ENCODE measurements at regions not wholly inside any gene's neighbourhood (a gene's known extent, or its start where the extent isn't known, plus 50 kb on each side); places are given as distances from the start of the nearest gene placed in this dataset.

- POLR2A ChIA-PET: no interaction called here
- Histone ChIP-seq H3K9ac (ENCODE audit: insufficient read depth, low read depth, low read length) (no peak overlapping the region), H4K20me1 (ENCODE audit: insufficient read depth, low read length) (no peaks in the 10 kb centered on the region), H3K9me3 (ENCODE audit: low read length) (no peaks in the 10 kb centered on the region), H3K79me2 (ENCODE audit: insufficient read depth, low read length) (no peaks in the 10 kb centered on the region), H2AFZ (ENCODE audit: low read length) (no peak overlapping the region), H3K27me3 (ENCODE audit: control insufficient read depth in 1 of 2, insufficient read depth in 2 of 2, low read length in 2 of 2) (no peaks in the 10 kb centered on the region), H3K4me2 (ENCODE audit: low read depth, low read length) (no peak overlapping the region), H3K4me1 (ENCODE audit: insufficient read depth, low read length) (no peaks in the 10 kb centered on the region), H3K36me3 (replicated peaks in 1 of 2; ENCODE audit: control insufficient read depth in 1 of 2, insufficient read depth in 2 of 2, low read length in 2 of 2) (no peaks in the 10 kb centered on the region), H3K27ac (ENCODE audit: extremely low read length, insufficient read depth, low read length) (no peak overlapping the region), H3K4me3 (replicated peaks in 1 of 3; ENCODE audit: insufficient read depth in 1 of 3, low read depth in 2 of 3, low read length in 3 of 3) (no peak overlapping the region)
- CTCF ChIA-PET (ENCODE audit: low intra/inter-chr PET ratio, low total read pairs): no interaction called here
- DNase-seq (ENCODE audit: low spot score) (no peak), ATAC-seq (no peak), FAIRE-seq (no peak)
- BruUV-seq (replicated peaks): no TSS peak
- in situ Hi-C loops (cut with HindIII; ENCODE audit: extremely low pct_ligation_motif_present, low pct_unique_long_range_greater_than_20kb): no loop called here
- TF ChIP-seq ZNF3 (CRISPR knock-in tag; IDR thresholded peaks at IDR 0.05): no peak
- TF ChIP-seq ZNF431 (CRISPR knock-in tag; IDR thresholded peaks at IDR 0.05; ENCODE audit: borderline replicate concordance, low read depth): no peak
- no peak for TF ChIP-seq KDM2A (CRISPR knock-in tag; IDR thresholded peaks at IDR 0.05; ENCODE audit: borderline replicate concordance, low read depth)
- no peak for TF ChIP-seq ARNT2 (CRISPR knock-in tag; IDR thresholded peaks at IDR 0.05; ENCODE audit: low read depth)
- TF ChIP-seq ZNF639 (CRISPR knock-in tag; conservative IDR thresholded peaks at IDR 0.05): no peak
- WGBS (ENCODE audit: low lambda C conversion rate): 3% methylated on average over 4 of the region's 4 CpGs
- intact Hi-C loops (cut with micrococcal nuclease; ENCODE audit: unreplicated experiment): no loop called here
Observed at GRCh38 chr4:126441173-126442035, 1126.6 kb downstream of the FAT4 start.

GRCh38 chr4:126445596-126445995 is 1130.8 kb downstream of the FAT4 start:
- CTCF ChIA-PET (ENCODE audit: low intra/inter-chr PET ratio, low total read pairs): no interaction called here
- no peaks in the 10 kb centered on the region for H3K9me3 ChIP-seq (ENCODE audit: low read length)
- no peaks in the 10 kb centered on the region for H3K4me1 ChIP-seq (ENCODE audit: insufficient read depth, low read length)
- H3K4me2 ChIP-seq (ENCODE audit: low read depth, low read length): no peak overlapping the region
- ATAC-seq (no peak), DNase-seq (ENCODE audit: low spot score) (no peak), FAIRE-seq (no peak)
- H3K4me3 ChIP-seq (replicated peaks in 1 of 3; ENCODE audit: insufficient read depth in 1 of 3, low read depth in 2 of 3, low read length in 3 of 3): no peak overlapping the region
- intact Hi-C loops (cut with micrococcal nuclease; ENCODE audit: unreplicated experiment): no loop called here
- BruUV-seq (replicated peaks): no TSS peak
- H2AFZ ChIP-seq (ENCODE audit: low read length): no peak overlapping the region
- no peak overlapping the region for H3K27ac ChIP-seq (ENCODE audit: extremely low read length, insufficient read depth, low read length)
- no peaks in the 10 kb centered on the region for H3K36me3 ChIP-seq (replicated peaks in 1 of 2; ENCODE audit: control insufficient read depth in 1 of 2, insufficient read depth in 2 of 2, low read length in 2 of 2)
- H3K9ac ChIP-seq (ENCODE audit: insufficient read depth, low read depth, low read length): no peak overlapping the region
- no peaks in the 10 kb centered on the region for H3K27me3 ChIP-seq (ENCODE audit: control insufficient read depth in 1 of 2, insufficient read depth in 2 of 2, low read length in 2 of 2)
- no peaks in the 10 kb centered on the region for H4K20me1 ChIP-seq (ENCODE audit: insufficient read depth, low read length)
- in situ Hi-C loops (cut with HindIII; ENCODE audit: extremely low pct_ligation_motif_present, low pct_unique_long_range_greater_than_20kb): no loop called here
- H3K79me2 ChIP-seq (ENCODE audit: insufficient read depth, low read length): no peaks in the 10 kb centered on the region
- POLR2A ChIA-PET: no interaction called here
- WGBS (ENCODE audit: low lambda C conversion rate): 0% methylated on average over 1 of the region's 1 CpG
- TF ChIP-seq GABPA (IDR thresholded peaks at IDR 0.05; ENCODE audit: low read depth, low read length) (no peak), GABPA (CRISPR knock-in tag; IDR thresholded peaks at IDR 0.05; ENCODE audit: low read depth) (no peak), CHD2 (IDR thresholded peaks at IDR 0.05; ENCODE audit: low read depth, low read length) (no peak), SMAD1 (CRISPR knock-in tag; IDR thresholded peaks at IDR 0.05; ENCODE audit: borderline replicate concordance, low read depth) (no peak), SATB2 (CRISPR knock-in tag; IDR thresholded peaks at IDR 0.05) (no peak), ZNF143 (CRISPR knock-in tag; IDR thresholded peaks at IDR 0.05) (no peak), RXRA (CRISPR knock-in tag; IDR thresholded peaks at IDR 0.05) (no peak), ZNF354B (CRISPR knock-in tag; IDR thresholded peaks at IDR 0.05) (no peak), HNF4G (IDR thresholded peaks at IDR 0.05; ENCODE audit: borderline replicate concordance, low read depth, low read length) (no peak), HNF4G (CRISPR knock-in tag; IDR thresholded peaks at IDR 0.05; ENCODE audit: borderline replicate concordance, low read depth) (no peak), ZNF776 (CRISPR knock-in tag; IDR thresholded peaks at IDR 0.05) (no peak), CCDC6 (CRISPR knock-in tag; IDR thresholded peaks at IDR 0.05) (no peak), GATAD1 (CRISPR knock-in tag; IDR thresholded peaks at IDR 0.05) (no peak), FOXJ3 (CRISPR knock-in tag; IDR thresholded peaks at IDR 0.05; ENCODE audit: borderline replicate concordance) (no peak)
